Tibial artery (tissue), 4 donors: ENCODE measurements at regions not wholly inside any gene's neighbourhood (a gene's known extent, or its start where the extent isn't known, plus 50 kb on each side); places are given as distances from the start of the nearest gene placed in this dataset.

Experiments used
- DNase-seq, 2 donors: peaks; one replicate each; pipeline ENCODE4 v3.0.0-alpha.2; 2019
- H3K27ac ChIP-seq, 2 donors: fragments of 200-600 bp; sonication (generic) in 1 of 2; 1 replicate in 1 of 2; 2 replicates in 1 of 2; pipeline ENCODE4 v1.5.1; 2018 to 2019; ENCODE audit warnings: mild to moderate bottlenecking in 1 of 2
- H3K27me3 ChIP-seq, 2 donors: fragments of 200-600 bp; sonication (generic) in 1 of 2; one replicate each; pipeline versions ENCODE4 v1.5.1 to v1.6.0; 2016 to 2019
- H3K36me3 ChIP-seq, 3 donors: fragments of 200-600 bp; sonication (generic) in 2 of 3; one replicate each; pipeline ENCODE4 v1.5.1; 2016 to 2019; ENCODE audit warnings: mild to moderate bottlenecking in 2 of 3
- H3K4me1 ChIP-seq, 4 donors: fragments of 200-600 bp; sonication (generic) in 2 of 4; 1 replicate in 3 of 4; 2 replicates in 1 of 4; pipeline ENCODE4 v1.5.1; 2016 to 2019
- H3K4me3 ChIP-seq, 2 donors: fragments of 200-600 bp; sonication (generic) in 1 of 2; 1 replicate in 1 of 2; 2 replicates in 1 of 2; pipeline ENCODE4 v1.5.1; 2018 to 2019; ENCODE audit warnings: mild to moderate bottlenecking in 2 of 2
- H3K9me3 ChIP-seq, 3 donors: fragments of 200-600 bp; sonication (generic) in 1 of 3; one replicate each; pipeline ENCODE4 v1.5.1; 2016 to 2019
- CTCF ChIP-seq, 2 experiments: fragments of 200-600 bp in 1 of 2; fragments of 450-650 bp in 1 of 2; IDR thresholded peaks; one replicate each; pipeline ENCODE4 v1.5.1; 2017 to 2019; ENCODE audit warnings: antibody characterized with exemption in 2 of 2, mild to moderate bottlenecking in 1 of 2, moderate library complexity in 1 of 2
- intact Hi-C: fragments of 100-400 bp; cut with DNase I; formaldehyde crosslinking; loops from one replicate; pipeline ENCODE4 v1.15.0; 2023; ENCODE audit warnings: low total_unique reads

GRCh38 chr2:225293638-225294037 is 105.9 kb upstream of the NYAP2 start:
- Histone ChIP-seq H3K4me1 (no peaks in the 10 kb centered on the region), H3K27me3 (no peaks in the 10 kb centered on the region), H3K4me3 (no peak overlapping the region), H3K36me3 (no peaks in the 10 kb centered on the region), H3K9me3 (no peaks in the 10 kb centered on the region), H3K27ac (no peak overlapping the region)
- intact Hi-C loops, result no loop called here
- TF ChIP-seq CTCF (IDR thresholded peaks at IDR 0.05), result no peak
- DNase-seq, result no peak

GRCh38 chr2:225290757-225291400 is 108.6 kb upstream of the NYAP2 start:
- no peak overlapping the region for H3K4me3 ChIP-seq
- no peaks in the 10 kb centered on the region for H3K9me3 ChIP-seq
- no peaks in the 10 kb centered on the region for H3K27me3 ChIP-seq
- no peak for TF ChIP-seq CTCF (IDR thresholded peaks at IDR 0.05)
- H3K36me3 ChIP-seq, result no peaks in the 10 kb centered on the region
- intact Hi-C loops, result no loop called here
- no peaks in the 10 kb centered on the region for H3K4me1 ChIP-seq
- no peak overlapping the region for H3K27ac ChIP-seq
- DNase-seq, result no peak

GRCh38 chr2:225289659-225290058 is 109.9 kb upstream of the NYAP2 start:
- H3K27ac ChIP-seq, result no peak overlapping the region
- intact Hi-C loops, result no loop called here
- no peaks in the 10 kb centered on the region for H3K27me3 ChIP-seq
- H3K4me1 ChIP-seq, result no peaks in the 10 kb centered on the region
- no peaks in the 10 kb centered on the region for H3K36me3 ChIP-seq
- H3K4me3 ChIP-seq, result no peak overlapping the region
- no peaks in the 10 kb centered on the region for H3K9me3 ChIP-seq
- DNase-seq, result no peak
- TF ChIP-seq CTCF (IDR thresholded peaks at IDR 0.05), result no peak

- DNase-seq, result no peak
- Histone ChIP-seq H3K4me3 (no peak overlapping the region), H3K4me1 (no peaks in the 10 kb centered on the region), H3K36me3 (no peaks in the 10 kb centered on the region), H3K27ac (no peak overlapping the region), H3K27me3 (no peaks in the 10 kb centered on the region), H3K9me3 (no peaks in the 10 kb centered on the region)
- intact Hi-C loops, result no loop called here
- TF ChIP-seq CTCF (IDR thresholded peaks at IDR 0.05), result no peak
Observed at GRCh38 chr2:225288986-225289385, 110.5 kb upstream of the NYAP2 start.

- Histone ChIP-seq H3K27me3 (no peaks in the 10 kb centered on the region), H3K36me3 (no peaks in the 10 kb centered on the region), H3K27ac (no peak overlapping the region), H3K4me3 (no peak overlapping the region), H3K9me3 (no peaks in the 10 kb centered on the region), H3K4me1 (no peaks in the 10 kb centered on the region)
- no peak for DNase-seq
- TF ChIP-seq CTCF (IDR thresholded peaks at IDR 0.05), result peak; percentile 13 to 20
- intact Hi-C loops, result no loop called here
Observed at GRCh38 chr2:225282858-225283710, 116.4 kb upstream of the NYAP2 start.
